Activated B cell treated with CpG ODN at 0.5 μM for 24 hours (primary cell): ENCODE measurements at regions not wholly inside any gene's neighbourhood (a gene's known extent, or its start where the extent isn't known, plus 50 kb on each side); places are given as distances from the start of the nearest gene placed in this dataset.

Experiments
- ATAC-seq: fragments of 200-7000 bp; cut with Tn5 transposase; one replicate; pipeline ENCODE4 v1.10.0; 2021; ENCODE audit warnings: low read depth, mild to moderate bottlenecking, moderate library complexity
- CTCF ChIA-PET: fragments of 350-600 bp; sonication (Branson Sonifier 250); formaldehyde crosslinking; loops from one replicate; lab custom pipeline; 2021; ENCODE audit warnings: antibody characterized with exemption; lab: Charles Lee
- POLR2A ChIA-PET: fragments of 350-600 bp; sonication (Branson Sonifier 250); formaldehyde crosslinking; loops from one replicate; lab custom pipeline; 2021; ENCODE audit warnings: antibody characterized with exemption; lab: Charles Lee
- DNase-seq: peaks from one replicate; pipeline ENCODE4 v3.0.0; 2022
- H3K27ac Mint-ChIP-seq: one replicate; pipeline ENCODE4 v1.8.0; 2020; ENCODE audit warnings: mixed read lengths
- H3K27me3 Mint-ChIP-seq: one replicate; pipeline ENCODE4 v1.8.0; 2021; ENCODE audit warnings: mixed read lengths
- H3K36me3 Mint-ChIP-seq: one replicate; pipeline ENCODE4 v1.8.0; 2021; ENCODE audit warnings: low read depth, mixed read lengths
- H3K4me1 Mint-ChIP-seq: one replicate; pipeline ENCODE4 v1.8.0; 2021; ENCODE audit warnings: mixed read lengths
- H3K4me3 Mint-ChIP-seq: one replicate; pipeline ENCODE4 v1.8.0; 2020; ENCODE audit warnings: mild to moderate bottlenecking, mixed read lengths
- H3K9me3 Mint-ChIP-seq: one replicate; pipeline ENCODE4 v1.8.0; 2020; ENCODE audit warnings: mixed read lengths
- intact Hi-C: fragments of 100-400 bp; cut with micrococcal nuclease; formaldehyde crosslinking; loops from one replicate; pipeline ENCODE4 v1.15.1; 2024
- TF ChIP-seq, protein P1 (sequence below): fragments of 200-600 bp; IDR thresholded peaks from one replicate; pipeline ENCODE4 v1.8.0; 2022; ENCODE audit warnings: antibody characterized with exemption, mild to moderate bottlenecking

DNA sequence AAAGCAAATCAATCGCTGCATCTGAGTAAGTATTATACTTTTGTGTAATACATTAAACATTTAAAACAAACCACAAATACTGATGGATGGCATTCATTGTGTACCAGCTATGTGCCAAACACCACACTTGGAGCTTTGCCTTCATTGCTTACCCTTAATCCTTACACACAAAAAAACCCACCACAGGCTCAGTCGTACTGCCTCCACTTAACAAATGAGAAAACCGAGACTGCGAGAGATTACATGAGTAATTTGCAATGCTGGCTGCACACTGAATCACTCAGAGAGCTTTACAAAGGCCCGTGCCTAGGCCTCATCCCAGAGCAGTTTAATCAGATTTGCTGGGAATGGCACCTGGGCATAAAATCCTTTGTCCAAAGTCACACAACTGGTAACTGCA lies 130.5 kb downstream of the EDN1 start:
- no peak for DNase-seq
- POLR2A ChIA-PET, result no interaction called here
- no peaks in the 10 kb centered on the region for H3K36me3 Mint-ChIP-seq
- TF ChIP-seq, protein P1, sequence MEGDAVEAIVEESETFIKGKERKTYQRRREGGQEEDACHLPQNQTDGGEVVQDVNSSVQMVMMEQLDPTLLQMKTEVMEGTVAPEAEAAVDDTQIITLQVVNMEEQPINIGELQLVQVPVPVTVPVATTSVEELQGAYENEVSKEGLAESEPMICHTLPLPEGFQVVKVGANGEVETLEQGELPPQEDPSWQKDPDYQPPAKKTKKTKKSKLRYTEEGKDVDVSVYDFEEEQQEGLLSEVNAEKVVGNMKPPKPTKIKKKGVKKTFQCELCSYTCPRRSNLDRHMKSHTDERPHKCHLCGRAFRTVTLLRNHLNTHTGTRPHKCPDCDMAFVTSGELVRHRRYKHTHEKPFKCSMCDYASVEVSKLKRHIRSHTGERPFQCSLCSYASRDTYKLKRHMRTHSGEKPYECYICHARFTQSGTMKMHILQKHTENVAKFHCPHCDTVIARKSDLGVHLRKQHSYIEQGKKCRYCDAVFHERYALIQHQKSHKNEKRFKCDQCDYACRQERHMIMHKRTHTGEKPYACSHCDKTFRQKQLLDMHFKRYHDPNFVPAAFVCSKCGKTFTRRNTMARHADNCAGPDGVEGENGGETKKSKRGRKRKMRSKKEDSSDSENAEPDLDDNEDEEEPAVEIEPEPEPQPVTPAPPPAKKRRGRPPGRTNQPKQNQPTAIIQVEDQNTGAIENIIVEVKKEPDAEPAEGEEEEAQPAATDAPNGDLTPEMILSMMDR, result no peak
- H3K4me1 Mint-ChIP-seq, result no peaks in the 10 kb centered on the region
- intact Hi-C loops, result no loop called here
- no peak overlapping the region for H3K4me3 Mint-ChIP-seq
- H3K27me3 Mint-ChIP-seq, result no peaks in the 10 kb centered on the region
- ATAC-seq, result no peak
- no peak overlapping the region for H3K27ac Mint-ChIP-seq
- H3K9me3 Mint-ChIP-seq, result peaks cover 4% of the 10 kb centered on the region
- CTCF ChIA-PET, result no interaction called here

DNA sequence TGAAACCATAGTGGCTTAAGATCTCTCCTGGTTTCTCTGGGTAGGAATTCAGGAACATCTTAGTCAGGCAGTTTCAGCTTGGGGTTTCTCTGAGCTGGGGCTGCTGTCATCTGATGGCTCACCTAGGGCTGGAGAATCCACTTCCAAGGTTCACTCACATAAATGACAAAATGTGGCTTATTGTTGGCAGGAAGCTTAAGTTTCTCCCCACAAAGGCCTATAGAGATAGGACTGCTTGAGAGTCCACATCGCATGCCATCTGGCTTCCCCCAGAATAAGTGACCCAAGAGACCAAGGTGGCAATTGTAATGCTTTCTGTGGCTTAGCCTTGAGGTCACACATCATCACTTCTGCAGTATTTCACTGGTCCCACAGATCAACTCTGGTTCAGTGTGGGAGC lies 131.4 kb downstream of the EDN1 start:
- Mint-ChIP-seq H3K27me3 (no peaks in the 10 kb centered on the region), H3K4me1 (no peaks in the 10 kb centered on the region)
- ATAC-seq, result no peak

DNA sequence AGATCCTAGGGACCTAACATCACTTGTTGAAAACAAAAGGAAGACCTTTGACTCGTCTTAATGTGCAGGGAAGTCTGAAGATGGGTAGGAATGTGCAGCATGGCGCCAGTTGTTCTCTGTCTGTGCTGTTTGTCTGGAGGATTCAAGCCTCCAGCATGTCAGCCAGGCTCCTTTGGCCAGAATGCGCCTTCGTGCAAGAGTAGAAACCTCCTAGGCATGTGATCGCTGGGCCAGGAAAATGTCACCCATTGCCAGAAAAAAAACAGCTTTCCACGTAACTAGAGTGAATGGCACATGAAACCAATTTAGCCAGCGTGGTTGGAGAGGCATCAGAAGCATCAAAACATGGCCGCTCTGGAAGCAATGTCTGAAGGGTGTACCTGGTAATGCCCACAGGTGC lies 132.7 kb downstream of the EDN1 start:
- TF ChIP-seq, protein P1, result no peak
- intact Hi-C loops, result no loop called here
- ATAC-seq, result no peak

More for the DNA sequence above, 131.4 kb downstream of the EDN1 start:
- TF ChIP-seq, protein P1, result no peak
- intact Hi-C loops, result no loop called here
- Mint-ChIP-seq H3K4me3 (no peak overlapping the region), H3K9me3 (peaks cover 4% of the 10 kb centered on the region), H3K36me3 (no peaks in the 10 kb centered on the region), H3K27ac (no peak overlapping the region)
- ChIA-PET POLR2A (no interaction called here), CTCF (no interaction called here)
- DNase-seq, result no peak

DNA sequence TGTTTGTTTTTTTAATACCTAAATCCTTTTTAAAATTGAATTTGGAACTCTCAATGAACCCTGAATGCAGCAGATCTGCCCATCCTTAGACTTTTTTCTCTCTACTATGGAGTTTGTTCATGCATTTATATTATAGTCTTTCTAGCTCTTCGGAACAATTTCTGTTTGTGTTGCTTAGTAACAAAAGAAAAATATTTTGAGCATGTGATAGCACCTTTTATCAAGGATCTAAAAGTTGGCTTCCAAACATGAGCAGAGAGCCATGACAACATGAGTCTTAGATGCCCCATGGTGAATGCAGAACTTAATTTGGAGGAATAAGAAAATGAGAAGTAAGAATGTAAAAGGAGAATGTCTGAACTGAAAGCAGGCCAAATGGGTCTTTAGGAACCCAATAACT lies 133.7 kb downstream of the EDN1 start:
- no peak for ATAC-seq

More for the DNA sequence above, 132.7 kb downstream of the EDN1 start:
- no peak overlapping the region for H3K27ac Mint-ChIP-seq
- peaks cover 4% of the 10 kb centered on the region for H3K9me3 Mint-ChIP-seq
- POLR2A ChIA-PET, result no interaction called here
- H3K4me1 Mint-ChIP-seq, result no peaks in the 10 kb centered on the region
- no peak overlapping the region for H3K4me3 Mint-ChIP-seq
- H3K36me3 Mint-ChIP-seq, result no peaks in the 10 kb centered on the region
- H3K27me3 Mint-ChIP-seq, result no peaks in the 10 kb centered on the region
- DNase-seq, result no peak
- CTCF ChIA-PET, result no interaction called here

DNA sequence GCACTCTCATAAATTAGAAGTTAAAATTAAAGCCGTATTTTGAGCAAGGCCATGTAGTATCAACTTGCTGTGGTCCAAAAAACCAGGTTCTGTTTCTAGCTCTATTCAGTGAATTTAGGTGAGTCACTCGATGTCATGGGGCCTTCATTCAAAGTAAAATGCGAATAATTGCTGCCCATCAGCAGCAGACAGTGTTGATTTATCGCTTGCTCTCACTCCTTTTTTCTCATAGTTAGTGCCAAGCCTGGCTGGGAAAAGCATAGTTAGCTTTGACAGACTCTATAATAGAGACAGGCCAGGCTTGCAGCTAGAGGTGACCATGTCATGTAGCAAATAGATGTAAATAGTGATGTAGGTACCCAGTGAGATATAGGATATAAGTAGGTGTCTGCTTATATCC lies 136.0 kb downstream of the EDN1 start:
- Mint-ChIP-seq H3K4me1 (no peaks in the 10 kb centered on the region), H3K9me3 (no peaks in the 10 kb centered on the region), H3K36me3 (no peaks in the 10 kb centered on the region), H3K4me3 (no peak overlapping the region), H3K27ac (no peak overlapping the region), H3K27me3 (no peaks in the 10 kb centered on the region)
- no peak for ATAC-seq
- intact Hi-C loops, result no loop called here
- ChIA-PET CTCF (no interaction called here), POLR2A (no interaction called here)
- TF ChIP-seq, protein P1, result no peak
- DNase-seq, result no peak

More for the DNA sequence above, 133.7 kb downstream of the EDN1 start:
- TF ChIP-seq, protein P1, result no peak
- Mint-ChIP-seq H3K27me3 (no peaks in the 10 kb centered on the region), H3K4me3 (no peak overlapping the region), H3K36me3 (no peaks in the 10 kb centered on the region), H3K27ac (no peak overlapping the region), H3K9me3 (peaks cover 2% of the 10 kb centered on the region), H3K4me1 (no peaks in the 10 kb centered on the region)
- POLR2A ChIA-PET, result no interaction called here
- intact Hi-C loops, result no loop called here
- DNase-seq, result no peak
- CTCF ChIA-PET, result no interaction called here
